HG02759 (cell line): ENCODE measurements at regions not wholly inside any gene's neighbourhood (a gene's known extent, or its start where the extent isn't known, plus 50 kb on each side); places are given as distances from the start of the nearest gene placed in this dataset.

Source experiments
- ATAC-seq: cut with Tn5 transposase; IDR thresholded peaks from one replicate; pipeline ENCODE4 v1.9.1; 2021; ENCODE audit warnings: mild to moderate bottlenecking, moderate library complexity; ENCODE audit not compliant: unreplicated experiment

GRCh38 chr4:71236226-71236625 lies 102.6 kb upstream of the SLC4A4 start:
- ATAC-seq = no peak

DNA sequence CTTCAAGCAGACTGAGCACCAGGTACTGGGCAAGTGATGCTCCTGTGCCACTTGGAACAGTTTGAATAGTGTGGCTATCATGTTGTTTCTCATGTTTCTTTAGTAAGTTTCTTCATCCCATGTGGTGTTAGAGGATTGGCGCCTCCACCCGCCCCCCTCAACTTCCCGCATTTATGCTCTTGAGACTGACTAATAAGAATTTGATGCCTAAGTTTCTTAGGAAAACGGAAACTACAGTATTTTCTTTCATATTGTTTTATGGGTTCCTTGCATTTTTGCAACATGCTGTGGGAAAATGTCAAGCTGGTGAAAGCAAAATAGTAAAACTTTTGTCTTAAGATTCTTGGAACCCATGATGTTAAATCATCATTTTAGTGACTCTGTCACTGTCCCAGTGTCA lies 101.2 kb upstream of the SLC4A4 start:
- no peak for ATAC-seq

- no peak for ATAC-seq
Observed at GRCh38 chr4:71239365-71239764, 99.5 kb upstream of the SLC4A4 start.

- no peak for ATAC-seq
Observed at GRCh38 chr4:71240094-71240493, 98.7 kb upstream of the SLC4A4 start.

DNA sequence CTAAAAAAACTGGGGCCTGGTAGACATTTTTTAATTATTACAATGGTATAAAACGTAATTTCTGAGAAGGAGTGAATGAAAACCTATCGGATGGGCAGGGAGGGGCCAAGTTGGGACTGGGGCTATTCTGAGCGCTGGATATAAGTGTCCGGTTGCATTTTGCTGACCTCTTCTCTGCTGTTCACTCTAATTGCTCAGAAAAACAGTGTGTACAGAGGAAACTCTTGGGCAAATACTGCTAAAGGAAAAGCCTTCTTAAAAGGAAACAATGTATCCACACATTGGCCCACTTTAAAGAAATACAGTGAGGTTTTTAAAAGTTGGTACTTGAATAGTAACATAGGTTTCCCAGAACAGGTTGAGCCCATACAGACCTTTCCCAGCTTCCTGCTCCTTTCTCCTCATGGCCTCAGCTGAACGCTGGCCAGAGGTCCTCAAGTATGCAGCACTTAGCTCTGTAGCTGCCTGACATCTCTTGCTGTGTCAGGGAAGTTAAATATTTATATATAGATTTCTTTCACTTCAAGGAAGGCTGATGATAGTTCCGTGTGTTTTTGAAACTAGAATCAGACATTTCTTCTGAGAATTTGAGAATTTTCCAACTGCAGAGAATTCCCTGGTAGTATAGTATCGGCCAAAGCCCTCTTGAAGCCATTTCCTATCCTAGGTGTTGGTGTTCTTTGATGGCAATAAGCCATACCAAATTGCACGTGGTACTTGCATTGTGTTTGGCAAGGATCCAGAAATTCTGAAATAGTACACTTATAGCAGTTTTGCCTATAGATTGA lies 97.1 kb upstream of the SLC4A4 start:
- ATAC-seq = no peak

GRCh38 chr4:71243091-71243833 lies 95.6 kb upstream of the SLC4A4 start:
- no peak for ATAC-seq

DNA sequence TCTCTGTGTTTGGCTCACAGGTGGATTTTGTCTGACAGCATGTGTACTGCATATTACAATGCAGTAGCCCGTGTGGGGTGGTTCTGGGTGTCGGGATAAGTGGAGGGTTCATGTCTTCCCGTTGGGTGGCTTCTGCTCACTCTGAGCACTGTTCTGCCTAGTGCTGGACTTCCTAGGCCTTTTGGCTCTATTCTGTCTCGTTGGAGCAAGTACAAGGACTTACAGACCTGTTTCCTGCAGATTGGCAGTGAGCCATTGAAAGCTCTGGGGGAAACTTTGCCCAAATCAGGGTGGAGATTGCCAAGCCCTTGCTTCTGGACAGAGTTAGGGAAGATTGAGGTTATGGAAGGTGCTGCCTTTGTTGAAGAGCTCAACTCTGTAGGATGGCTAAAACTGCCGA lies 91.1 kb upstream of the SLC4A4 start:
- no peak for ATAC-seq

DNA sequence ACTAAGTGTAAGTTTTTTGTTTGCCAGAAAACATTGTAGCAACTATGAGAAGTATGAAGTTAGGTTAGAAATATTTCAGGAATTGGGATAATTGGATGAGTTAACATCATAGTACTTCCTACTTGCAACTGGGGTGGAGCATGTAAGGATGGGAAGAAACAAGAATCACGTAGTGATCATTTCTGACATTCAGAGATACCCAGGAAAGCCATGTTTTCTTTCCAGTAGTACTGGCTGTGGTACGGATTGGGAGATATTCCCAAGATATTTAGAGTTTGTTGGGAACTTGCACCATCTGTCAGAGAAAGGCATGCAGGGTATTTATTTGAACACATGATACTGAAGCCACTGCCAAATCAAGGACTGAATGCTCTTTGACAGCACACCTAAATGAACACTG lies 87.6 kb upstream of the SLC4A4 start:
- ATAC-seq = no peak

DNA sequence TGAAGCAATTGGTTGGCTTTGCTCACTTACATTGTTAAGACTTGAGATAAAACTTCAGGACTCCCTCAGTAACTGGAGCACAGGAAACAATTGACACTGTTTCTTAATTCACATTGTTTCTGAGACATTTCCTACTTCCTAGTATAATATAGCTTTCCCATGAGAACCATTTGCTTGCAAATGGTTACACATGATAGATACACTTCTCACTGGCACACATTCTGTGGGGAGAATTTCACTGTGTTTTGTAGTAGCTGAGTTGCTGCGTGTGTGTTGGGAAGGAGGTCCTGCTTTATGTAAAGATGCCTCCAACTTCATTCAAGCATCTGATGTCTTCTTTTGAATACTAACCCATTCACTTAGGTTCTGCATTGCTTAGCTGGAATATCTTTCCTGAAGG lies 85.3 kb upstream of the SLC4A4 start:
- ATAC-seq = no peak

DNA sequence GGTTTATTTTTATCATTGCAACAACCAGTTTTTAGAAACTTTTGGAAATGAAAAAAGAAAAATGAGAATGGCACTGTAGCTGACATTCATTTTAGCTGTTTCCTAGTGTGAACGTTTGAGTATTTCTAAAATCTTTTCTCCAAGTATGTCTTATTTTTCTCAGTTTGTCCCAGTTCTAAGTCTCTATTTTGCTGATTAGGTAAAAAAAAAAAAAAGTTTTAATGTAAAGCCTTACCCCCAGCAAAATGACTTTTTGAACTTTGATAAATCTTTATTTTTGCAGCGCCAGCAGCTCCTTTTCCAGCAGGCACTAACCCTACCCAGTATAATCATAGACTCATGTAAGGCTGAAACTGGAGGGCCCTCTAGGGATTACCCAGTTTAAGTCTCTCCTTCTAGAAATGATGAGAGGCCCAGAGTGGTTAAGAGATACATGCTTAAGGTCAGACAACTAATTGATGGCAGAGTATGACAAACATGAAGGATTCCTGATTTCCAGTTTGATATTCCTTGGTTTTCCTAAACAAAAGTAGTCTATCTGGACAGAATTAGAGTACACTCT lies 84.3 kb upstream of the SLC4A4 start:
- ATAC-seq = no peak

- no peak for ATAC-seq
Observed at GRCh38 chr4:71255976-71256375, 82.8 kb upstream of the SLC4A4 start.

- no peak for ATAC-seq
Observed at GRCh38 chr4:71257761-71258160, 81.1 kb upstream of the SLC4A4 start.

- no peak for ATAC-seq
Observed at GRCh38 chr4:71258323-71258722, 80.5 kb upstream of the SLC4A4 start.

GRCh38 chr4:71259280-71259679 lies 79.5 kb upstream of the SLC4A4 start:
- ATAC-seq = no peak

DNA sequence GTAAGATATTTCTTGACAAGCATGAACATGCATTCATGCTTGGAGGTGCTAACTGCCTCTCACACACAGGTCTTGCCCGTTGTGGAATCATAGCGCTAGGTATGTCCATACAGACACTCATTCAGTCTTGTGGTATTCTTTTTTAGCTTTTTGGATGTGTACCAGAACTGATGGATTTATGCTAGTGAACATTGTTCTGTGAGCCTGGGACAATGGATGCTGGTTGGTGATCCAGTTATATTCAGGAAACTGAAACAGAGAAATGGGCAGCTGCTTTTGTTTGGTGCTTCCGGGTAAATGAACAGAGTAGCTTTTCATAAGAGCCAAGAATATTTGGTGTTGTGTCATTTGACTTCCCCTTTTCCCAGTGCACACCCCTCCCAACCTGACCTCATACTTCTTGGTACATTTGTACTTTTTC lies 78.9 kb upstream of the SLC4A4 start:
- ATAC-seq = no peak

- no peak for ATAC-seq
Observed at GRCh38 chr4:71260544-71260943, 78.3 kb upstream of the SLC4A4 start.

DNA sequence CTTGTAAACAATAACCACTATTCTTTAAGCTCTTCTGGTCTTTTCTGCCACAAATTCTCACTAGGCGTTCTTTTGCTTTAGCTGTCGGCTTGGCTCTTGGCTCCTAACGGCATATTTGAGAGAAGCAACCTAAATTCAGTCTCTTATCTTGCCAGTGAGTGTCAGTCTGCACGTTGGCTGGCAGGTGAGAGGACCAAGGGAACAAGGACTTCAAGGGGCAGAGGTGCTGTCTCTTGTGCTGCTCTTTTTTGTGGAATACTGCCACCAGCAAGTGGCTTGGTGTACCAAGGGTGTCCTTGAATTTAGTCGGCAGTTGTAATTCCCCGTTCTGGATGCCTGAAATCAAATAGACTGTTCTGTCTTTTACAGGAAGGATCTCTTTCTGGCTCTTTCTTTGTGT lies 77.8 kb upstream of the SLC4A4 start:
- no peak for ATAC-seq

- no peak for ATAC-seq
Observed at GRCh38 chr4:71261633-71262121, 77.1 kb upstream of the SLC4A4 start.

GRCh38 chr4:71262161-71262560 lies 76.7 kb upstream of the SLC4A4 start:
- ATAC-seq = no peak

GRCh38 chr4:71266090-71266794 lies 72.6 kb upstream of the SLC4A4 start:
- ATAC-seq = peak; percentile 34

GRCh38 chr4:71267244-71267643 lies 71.6 kb upstream of the SLC4A4 start:
- ATAC-seq = no peak
